OCI-LY7 (cell line): ENCODE measurements at regions not wholly inside any gene's neighbourhood (a gene's known extent, or its start where the extent isn't known, plus 50 kb on each side); places are given as distances from the start of the nearest gene placed in this dataset.

Source experiments
- BruUV-seq: library from RNA; stranded (reverse); fragments of 400-500 nt; replicated peaks from 2 replicates; lab custom pipeline; 2021; lab: Mats Ljungman, UMichigan
- CTCF ChIA-PET: fragments of 300-600 bp; sonication (Branson Sonifier 250); formaldehyde crosslinking; loops from one replicate; lab custom pipeline; 2022; ENCODE audit warnings: antibody characterized with exemption; ENCODE audit not compliant: unreplicated experiment; lab: Charles Lee
- POLR2A ChIA-PET: fragments of 300-600 bp; sonication (Branson Sonifier 250); formaldehyde crosslinking; loops from one replicate; lab custom pipeline; 2022; ENCODE audit warnings: antibody characterized with exemption; lab: Charles Lee
- DNase-seq: peaks from one replicate; pipeline ENCODE4 v3.0.0-alpha.2; 2015; ENCODE audit warnings: low spot score
- H2AFZ ChIP-seq: fragments of 200-600 bp; sonication (generic), shearing (Covaris generic); 2 replicates; pipeline ENCODE4 v1.6.1; 2014; ENCODE audit warnings: mild to moderate bottlenecking, antibody characterized with exemption, low read length, moderate library complexity
- H3K27ac ChIP-seq: fragments of 200-600 bp; sonication (generic); 2 replicates; pipeline ENCODE4 v1.5.1; 2014; ENCODE audit warnings: mixed run types, low read depth, mild to moderate bottlenecking, moderate library complexity, low read length, inconsistent platforms; ENCODE audit not compliant: poor library complexity, severe bottlenecking
- H3K36me3 ChIP-seq: fragments of 200-600 bp; sonication (generic); 2 replicates; pipeline ENCODE4 v1.6.1; 2014; ENCODE audit warnings: mild to moderate bottlenecking, antibody characterized with exemption, low read length, moderate library complexity, mixed read lengths; ENCODE audit not compliant: insufficient read depth
- H3K4me1 ChIP-seq: fragments of 200-600 bp; sonication (generic); 2 replicates; pipeline ENCODE4 v1.5.1; 2014; ENCODE audit warnings: mild to moderate bottlenecking, low read length; ENCODE audit not compliant: insufficient read depth, poor library complexity, severe bottlenecking
- H3K4me2 ChIP-seq: fragments of 200-600 bp; sonication (generic); 2 replicates; pipeline ENCODE4 v1.6.1; 2014; ENCODE audit warnings: mild to moderate bottlenecking, low read length
- H3K4me3 ChIP-seq: fragments of 200-600 bp; sonication (generic); 2 replicates; pipeline ENCODE4 v1.5.1; 2014; ENCODE audit warnings: mild to moderate bottlenecking, low read depth, low read length; ENCODE audit not compliant: poor library complexity, severe bottlenecking
- H3K79me2 ChIP-seq: fragments of 200-600 bp; sonication (generic); 2 replicates; pipeline ENCODE4 v1.6.1; 2016; ENCODE audit warnings: low read depth, mild to moderate bottlenecking, low read length, moderate library complexity, mixed read lengths; ENCODE audit not compliant: insufficient read depth
- H3K9me2 ChIP-seq: fragments of 200-600 bp; sonication (generic); 2 replicates; pipeline ENCODE4 v1.6.1; 2016; ENCODE audit warnings: mild to moderate bottlenecking, low read length, mixed read lengths; ENCODE audit not compliant: insufficient read depth
- H3K9me3 ChIP-seq: fragments of 200-600 bp; sonication (generic); 2 replicates; pipeline ENCODE4 v1.6.1; 2014; ENCODE audit warnings: mild to moderate bottlenecking, mixed run types, low read length, mixed read lengths
- H4K20me1 ChIP-seq: fragments of 200-600 bp; sonication (generic); 2 replicates; pipeline ENCODE4 v1.6.1; 2014; ENCODE audit warnings: mild to moderate bottlenecking, antibody characterized with exemption, low read length, moderate library complexity, mixed read lengths; ENCODE audit not compliant: insufficient read depth
- EZH2phosphoT487 ChIP-seq: fragments of 200-600 bp; sonication (generic); IDR thresholded peaks from 2 replicates; pipeline ENCODE4 v1.6.1; 2018; ENCODE audit warnings: low read depth, borderline replicate concordance, mild to moderate bottlenecking, mixed run types, antibody characterized with exemption, low read length, moderate library complexity, mixed read lengths
- intact Hi-C: fragments of 100-400 bp; cut with micrococcal nuclease; formaldehyde crosslinking; loops from one replicate; pipeline ENCODE4 v1.10.0; 2022; ENCODE audit not compliant: unreplicated experiment
- TF ChIP-seq, protein P1 (sequence below): fragments of 200-600 bp; sonication (generic); conservative IDR thresholded peaks from 2 replicates; pipeline ENCODE4 v1.5.1; 2014; ENCODE audit warnings: mild to moderate bottlenecking, antibody characterized with exemption, low read length, moderate library complexity, mixed read lengths

GRCh38 chr12:94033784-94034183 lies 114.6 kb upstream of the PLXNC1 start:
- Histone ChIP-seq H3K9me3 (no peaks in the 10 kb centered on the region), H3K4me2 (no peak overlapping the region), H4K20me1 (no peaks in the 10 kb centered on the region), H3K79me2 (no peaks in the 10 kb centered on the region), H3K4me3 (no peak overlapping the region), H3K4me1 (no peaks in the 10 kb centered on the region), H3K9me2 (no peaks in the 10 kb centered on the region), H3K27ac (no peak overlapping the region), H3K36me3 (no peaks in the 10 kb centered on the region), H2AFZ (no peak overlapping the region)
- DNase-seq, result no peak
- ChIA-PET POLR2A (interaction anchor here (0.7 to 0.8 kb wide), 2 partner anchors 259 to 443 kb away, joined by 3 to 6 read pairs; no protein-coding TSS in a partner anchor), CTCF (no interaction called here)
- TF ChIP-seq EZH2phosphoT487, result no peak
- TF ChIP-seq, protein P1, sequence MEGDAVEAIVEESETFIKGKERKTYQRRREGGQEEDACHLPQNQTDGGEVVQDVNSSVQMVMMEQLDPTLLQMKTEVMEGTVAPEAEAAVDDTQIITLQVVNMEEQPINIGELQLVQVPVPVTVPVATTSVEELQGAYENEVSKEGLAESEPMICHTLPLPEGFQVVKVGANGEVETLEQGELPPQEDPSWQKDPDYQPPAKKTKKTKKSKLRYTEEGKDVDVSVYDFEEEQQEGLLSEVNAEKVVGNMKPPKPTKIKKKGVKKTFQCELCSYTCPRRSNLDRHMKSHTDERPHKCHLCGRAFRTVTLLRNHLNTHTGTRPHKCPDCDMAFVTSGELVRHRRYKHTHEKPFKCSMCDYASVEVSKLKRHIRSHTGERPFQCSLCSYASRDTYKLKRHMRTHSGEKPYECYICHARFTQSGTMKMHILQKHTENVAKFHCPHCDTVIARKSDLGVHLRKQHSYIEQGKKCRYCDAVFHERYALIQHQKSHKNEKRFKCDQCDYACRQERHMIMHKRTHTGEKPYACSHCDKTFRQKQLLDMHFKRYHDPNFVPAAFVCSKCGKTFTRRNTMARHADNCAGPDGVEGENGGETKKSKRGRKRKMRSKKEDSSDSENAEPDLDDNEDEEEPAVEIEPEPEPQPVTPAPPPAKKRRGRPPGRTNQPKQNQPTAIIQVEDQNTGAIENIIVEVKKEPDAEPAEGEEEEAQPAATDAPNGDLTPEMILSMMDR, result no peak
- no TSS peak for BruUV-seq
- intact Hi-C loops, result no loop called here

DNA sequence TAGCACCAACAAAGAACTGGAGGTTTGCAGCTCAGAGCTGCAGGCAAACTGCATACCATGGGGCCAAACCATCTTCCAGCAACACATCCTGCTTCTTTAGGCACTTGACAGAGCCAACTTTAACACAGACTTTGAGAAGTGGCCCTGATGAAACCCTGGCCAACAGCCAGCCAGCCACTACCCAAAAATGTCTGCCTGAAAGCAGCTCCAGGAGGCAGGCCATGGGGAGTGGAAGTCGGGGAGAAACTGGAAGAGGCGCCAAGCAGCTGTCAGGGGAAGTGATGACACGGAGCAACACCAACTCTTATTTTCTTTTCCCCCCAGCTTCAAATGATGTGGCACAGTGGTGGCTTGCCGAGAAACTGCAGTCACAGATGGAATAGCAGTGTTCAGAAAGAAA lies 110.9 kb upstream of the PLXNC1 start:
- H3K4me1 ChIP-seq, result no peaks in the 10 kb centered on the region
- H3K9me2 ChIP-seq, result no peaks in the 10 kb centered on the region; the same call in 1 of the 2 replicates
- no peak for DNase-seq
- no peaks in the 10 kb centered on the region for H3K36me3 ChIP-seq
- ChIA-PET POLR2A (no interaction called here), CTCF (no interaction called here)
- H3K4me3 ChIP-seq, result no peak overlapping the region
- no peaks in the 10 kb centered on the region for H4K20me1 ChIP-seq
- no peaks in the 10 kb centered on the region for H3K79me2 ChIP-seq
- no peak overlapping the region for H3K4me2 ChIP-seq
- H2AFZ ChIP-seq, result no peak overlapping the region
- TF ChIP-seq, protein P1, result no peak
- H3K27ac ChIP-seq, result no peak overlapping the region
- H3K9me3 ChIP-seq, result no peaks in the 10 kb centered on the region
- intact Hi-C loops, result no loop called here
- no TSS peak for BruUV-seq

DNA sequence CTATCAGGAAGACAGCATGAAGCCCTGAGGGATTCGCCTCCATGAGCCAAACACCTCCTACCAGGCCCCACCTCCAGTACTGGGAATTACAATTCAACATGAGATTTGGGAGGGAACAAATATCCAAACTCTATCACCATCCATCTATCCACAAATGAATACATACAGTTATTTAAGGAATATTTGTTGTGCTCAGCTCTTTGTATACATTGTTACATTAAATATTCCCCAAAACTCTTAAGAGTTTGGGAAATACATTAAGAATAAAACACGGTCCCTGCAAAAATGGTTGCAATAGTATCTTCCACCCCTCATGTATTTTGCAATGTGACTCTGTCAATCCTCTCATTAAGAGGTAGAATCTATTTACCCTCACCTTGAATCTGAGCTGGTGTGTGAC lies 109.8 kb upstream of the PLXNC1 start:
- Histone ChIP-seq H3K36me3 (no peaks in the 10 kb centered on the region), H3K4me3 (no peak overlapping the region), H2AFZ (no peak overlapping the region), H3K79me2 (no peaks in the 10 kb centered on the region), H4K20me1 (no peaks in the 10 kb centered on the region), H3K27ac (no peak overlapping the region), H3K4me1 (no peaks in the 10 kb centered on the region), H3K9me2 (no peaks in the 10 kb centered on the region; the same call in 1 of the 2 replicates), H3K4me2 (no peak overlapping the region), H3K9me3 (no peaks in the 10 kb centered on the region)
- no peak for DNase-seq
- ChIA-PET POLR2A (interaction anchor here (0.6 kb wide), 1 partner anchor 960 kb away, joined by 3 read pairs; no protein-coding TSS in a partner anchor), CTCF (no interaction called here)
- no peak for TF ChIP-seq EZH2phosphoT487
- no TSS peak for BruUV-seq
- intact Hi-C loops, result no loop called here
